Eye (tissue), 1 donor: ENCODE measurements at regions not wholly inside any gene's neighbourhood (a gene's known extent, or its start where the extent isn't known, plus 50 kb on each side); places are given as distances from the start of the nearest gene placed in this dataset.

ENCODE experiments used
- DNase-seq: peaks from one replicate; pipeline ENCODE4 v3.0.0-alpha.2; 2015

DNA sequence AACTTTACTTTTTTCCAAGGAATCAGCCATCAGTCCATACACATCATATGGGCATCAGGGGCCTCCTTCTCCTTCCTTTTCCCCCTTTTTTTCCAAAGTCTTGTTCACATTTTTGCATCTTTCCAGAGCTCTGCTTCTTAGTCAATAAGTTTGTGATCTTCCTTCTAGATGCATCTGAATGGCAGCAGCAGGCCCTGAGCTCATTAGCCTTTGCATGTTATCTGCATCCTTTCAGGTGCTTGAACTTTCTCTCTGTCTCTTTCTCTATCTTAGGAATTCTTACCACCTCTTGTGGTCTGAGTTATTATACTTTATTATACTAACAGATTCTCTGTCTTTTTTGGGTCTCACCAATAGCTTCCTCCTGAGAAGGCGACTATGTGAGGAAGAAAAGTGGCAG, 312.4 kb upstream of the FANCL start:
- no peak for DNase-seq

DNA sequence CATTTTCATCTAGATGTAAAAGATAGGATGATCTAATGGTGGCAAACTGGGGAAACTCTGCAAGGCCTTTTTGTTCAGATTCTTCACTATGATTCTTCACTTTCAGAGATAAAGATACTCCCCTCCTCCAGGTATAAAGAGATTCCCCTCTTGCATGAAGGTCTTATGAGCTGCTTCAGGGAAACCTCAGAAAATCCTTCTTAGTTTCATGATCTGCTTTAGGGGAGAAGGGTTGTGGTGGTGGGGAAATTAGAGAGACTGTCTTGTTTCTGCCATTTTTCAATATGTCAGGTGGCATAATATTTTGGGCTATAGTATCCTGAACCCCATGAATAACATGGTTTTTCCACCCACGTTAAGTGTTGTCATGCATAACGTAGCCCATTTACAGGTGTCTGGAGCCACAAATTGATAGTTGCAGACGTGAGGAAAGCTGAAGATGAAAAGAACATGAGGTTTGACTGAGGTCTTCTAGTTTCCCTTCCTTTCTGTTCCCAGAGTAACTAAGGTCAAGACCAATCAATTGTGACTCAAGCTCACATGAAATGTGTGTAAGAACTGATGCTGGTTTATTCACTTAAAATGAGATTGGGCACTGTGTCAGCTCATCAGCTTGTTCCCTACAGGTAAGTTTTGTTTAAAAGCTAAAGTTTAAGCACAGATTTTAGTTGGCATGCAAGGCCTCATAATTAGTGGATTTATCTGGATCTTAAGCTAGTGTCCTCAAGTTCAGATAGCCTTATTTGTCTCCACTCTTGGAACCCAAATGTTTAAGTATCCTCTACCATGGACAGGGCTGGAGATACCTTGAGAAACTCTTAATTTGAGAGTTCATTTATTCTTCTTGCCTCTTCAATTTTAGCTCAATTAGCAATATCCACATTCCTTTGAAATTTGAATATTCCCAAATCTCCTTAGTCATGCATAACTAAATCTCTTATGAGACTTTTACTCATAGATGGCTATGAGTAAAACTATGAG, 304.5 kb upstream of the FANCL start:
- no peak for DNase-seq

DNA sequence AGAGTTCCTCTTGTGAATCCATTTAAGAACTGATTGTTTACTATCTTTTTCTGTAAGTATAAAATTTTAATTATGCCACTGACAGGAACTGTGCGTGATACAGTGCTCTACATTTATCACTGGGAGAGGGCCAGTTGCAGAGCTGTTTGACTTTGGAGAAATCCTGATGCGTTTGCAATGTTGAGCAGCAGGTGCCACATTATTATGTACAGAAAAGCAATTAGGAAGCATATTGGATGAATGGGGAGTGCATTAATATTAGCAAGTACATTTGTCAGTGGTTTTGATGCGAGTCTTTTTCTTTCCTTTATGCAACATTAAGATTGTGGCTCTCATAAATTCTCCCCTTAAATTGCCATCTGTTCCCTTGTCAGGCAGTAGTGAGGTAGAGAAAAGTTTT, 302.3 kb upstream of the FANCL start:
- peak; percentile 23 for DNase-seq

DNA sequence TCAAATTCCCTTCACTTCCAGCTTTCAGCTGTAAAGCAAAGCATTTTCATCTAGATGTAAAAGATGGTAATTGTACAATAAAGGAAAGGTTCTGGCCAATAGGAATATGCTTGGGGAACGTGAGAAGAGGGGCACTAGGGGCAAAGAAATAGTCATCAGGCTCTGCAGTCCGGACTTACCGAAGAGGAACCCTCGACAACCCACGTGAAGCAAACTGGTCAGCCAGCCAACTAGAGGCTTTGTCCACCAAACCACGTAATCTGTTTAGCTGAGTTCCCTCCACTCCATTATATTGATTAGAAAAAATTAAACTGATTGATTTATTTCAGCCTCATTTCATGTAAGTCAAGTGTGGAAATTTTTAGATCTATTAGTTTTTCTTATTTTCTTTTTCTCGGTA, 300.4 kb upstream of the FANCL start:
- peak; percentile 33 for DNase-seq

DNA sequence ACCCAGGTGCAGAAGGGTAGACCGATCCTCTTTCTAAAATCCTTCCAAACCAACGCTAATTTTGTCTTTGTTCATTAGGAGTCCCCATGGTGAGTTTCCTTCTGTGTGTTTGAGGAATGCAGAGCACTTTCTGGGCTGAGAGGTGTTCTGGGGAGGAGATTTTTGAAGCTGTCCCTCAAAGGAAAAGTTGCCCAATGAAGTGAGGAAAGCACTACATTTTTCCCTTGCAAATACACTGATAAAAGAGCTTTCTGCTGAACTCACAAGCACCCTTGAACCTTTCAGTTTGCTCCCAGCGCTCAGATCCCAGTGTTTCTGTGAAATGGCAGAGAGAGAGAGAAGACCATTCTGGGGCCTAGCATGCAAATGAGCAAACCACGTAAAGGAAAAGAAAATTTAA, 299.6 kb upstream of the FANCL start:
- peak; percentile 43 for DNase-seq

DNA sequence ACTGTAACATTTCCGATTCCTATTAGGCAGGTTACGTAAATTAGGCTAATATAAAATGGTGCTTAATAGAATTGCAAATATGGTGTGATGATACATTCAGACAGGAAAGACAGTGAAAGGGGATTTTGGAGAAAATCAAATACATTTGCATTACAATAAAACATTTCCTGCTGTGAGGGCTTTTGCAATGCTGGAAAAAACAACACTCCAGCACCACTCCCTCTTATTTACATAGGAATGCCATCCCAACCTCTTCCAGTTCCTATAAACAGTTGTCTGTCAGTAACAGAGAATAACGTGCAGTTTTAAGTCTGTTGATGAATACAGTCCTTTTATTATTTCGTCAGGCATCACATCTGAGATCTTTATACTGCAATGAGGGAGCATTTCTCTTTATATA, 298.8 kb upstream of the FANCL start:
- peak; percentile 34 for DNase-seq

DNA sequence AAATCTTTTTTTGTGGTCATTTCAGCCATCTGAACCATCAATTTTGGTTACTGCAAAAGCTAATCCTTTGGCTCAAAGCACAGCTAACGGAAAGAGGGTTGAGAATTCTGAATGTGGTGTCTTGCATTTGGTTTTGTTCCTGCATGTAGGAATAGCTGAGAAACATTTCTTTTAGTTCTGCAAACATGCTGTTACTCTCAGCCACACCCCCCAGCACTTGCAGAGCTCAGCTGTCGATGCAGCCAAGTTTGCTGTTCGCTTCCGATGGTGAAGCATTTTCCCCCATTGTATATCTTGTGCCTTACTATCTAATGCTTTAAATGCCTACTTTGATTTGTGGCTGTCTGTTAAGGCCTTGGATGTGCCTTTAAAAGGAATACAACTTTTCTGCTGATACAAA, 294.9 kb upstream of the FANCL start:
- peak; percentile 24 for DNase-seq

DNA sequence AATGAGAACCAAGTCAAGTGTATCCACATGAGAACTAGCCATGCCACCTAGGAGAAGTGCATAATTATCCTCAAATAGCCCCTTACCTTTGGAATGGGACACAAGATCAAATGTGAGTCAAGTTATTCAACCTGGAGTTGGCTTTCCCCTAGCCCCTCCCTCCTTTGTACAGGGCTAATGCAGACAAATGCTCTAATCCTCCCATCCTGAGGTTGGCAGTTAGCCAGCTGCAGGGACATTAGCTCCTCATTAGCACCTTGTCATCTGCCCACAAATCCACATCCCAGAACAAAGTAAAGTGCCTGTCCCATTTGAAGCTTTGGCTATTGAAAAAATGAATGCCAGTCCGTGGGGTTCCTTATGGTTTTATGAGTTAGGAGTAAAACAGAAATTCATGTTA, 294.1 kb upstream of the FANCL start:
- DNase-seq: peak; percentile 82

DNA sequence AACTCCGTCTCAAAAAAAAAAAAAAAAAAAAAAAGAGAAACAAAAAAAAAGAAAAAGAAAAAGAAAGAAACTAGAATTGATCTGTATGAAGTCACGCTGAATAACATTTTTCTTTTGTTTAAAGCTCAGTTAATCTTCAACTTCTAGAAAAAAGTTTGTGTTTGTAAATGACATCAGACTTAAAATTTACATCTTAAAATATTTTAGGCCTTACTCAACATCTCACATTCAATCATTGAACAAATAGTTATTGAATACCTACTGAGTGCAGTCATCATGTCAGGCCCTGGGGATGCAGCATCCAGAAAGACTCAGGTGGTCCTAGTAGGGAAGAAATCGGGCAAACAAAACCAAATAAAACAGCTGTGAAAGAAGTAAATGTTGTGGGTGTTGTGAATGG, 292.3 kb upstream of the FANCL start:
- DNase-seq: no peak

DNA sequence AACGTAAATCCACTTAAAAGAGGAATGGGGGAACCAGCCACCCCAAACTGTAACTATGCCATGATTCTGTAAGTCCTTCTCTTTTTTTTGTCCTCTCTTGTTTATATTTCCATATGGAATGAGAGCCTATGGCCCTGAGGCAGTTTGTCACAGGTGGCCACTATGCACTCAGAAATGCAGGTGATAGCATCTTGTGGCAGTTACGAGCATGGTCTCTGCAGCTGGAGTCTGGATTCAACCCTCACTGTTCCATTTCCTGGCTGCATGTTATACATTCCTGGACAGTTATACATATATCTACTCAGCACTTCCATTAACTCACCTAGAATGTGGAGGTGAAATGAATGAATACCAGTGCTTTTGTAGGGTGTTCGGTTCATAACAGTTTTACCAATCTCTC, 291.5 kb upstream of the FANCL start:
- no peak for DNase-seq

DNA sequence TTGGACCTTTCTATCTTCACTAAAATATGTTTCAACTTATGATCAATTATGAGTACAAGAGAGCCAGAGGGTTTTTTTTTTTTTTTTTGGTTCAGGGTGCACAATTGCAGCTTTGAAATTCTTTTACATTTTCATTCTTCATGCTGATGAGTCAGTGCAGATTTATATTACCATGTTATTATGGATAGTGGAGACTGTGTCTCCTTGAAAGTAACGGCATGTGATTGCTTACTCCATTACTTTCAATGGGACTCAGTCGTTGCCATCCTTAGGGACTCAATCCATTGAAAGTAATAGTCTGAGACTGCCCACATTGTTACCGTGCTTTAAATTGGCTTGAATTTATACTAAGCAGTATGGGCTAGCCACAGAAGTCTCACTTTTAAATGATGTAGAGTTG, 286.5 kb upstream of the FANCL start:
- DNase-seq: no peak

DNA sequence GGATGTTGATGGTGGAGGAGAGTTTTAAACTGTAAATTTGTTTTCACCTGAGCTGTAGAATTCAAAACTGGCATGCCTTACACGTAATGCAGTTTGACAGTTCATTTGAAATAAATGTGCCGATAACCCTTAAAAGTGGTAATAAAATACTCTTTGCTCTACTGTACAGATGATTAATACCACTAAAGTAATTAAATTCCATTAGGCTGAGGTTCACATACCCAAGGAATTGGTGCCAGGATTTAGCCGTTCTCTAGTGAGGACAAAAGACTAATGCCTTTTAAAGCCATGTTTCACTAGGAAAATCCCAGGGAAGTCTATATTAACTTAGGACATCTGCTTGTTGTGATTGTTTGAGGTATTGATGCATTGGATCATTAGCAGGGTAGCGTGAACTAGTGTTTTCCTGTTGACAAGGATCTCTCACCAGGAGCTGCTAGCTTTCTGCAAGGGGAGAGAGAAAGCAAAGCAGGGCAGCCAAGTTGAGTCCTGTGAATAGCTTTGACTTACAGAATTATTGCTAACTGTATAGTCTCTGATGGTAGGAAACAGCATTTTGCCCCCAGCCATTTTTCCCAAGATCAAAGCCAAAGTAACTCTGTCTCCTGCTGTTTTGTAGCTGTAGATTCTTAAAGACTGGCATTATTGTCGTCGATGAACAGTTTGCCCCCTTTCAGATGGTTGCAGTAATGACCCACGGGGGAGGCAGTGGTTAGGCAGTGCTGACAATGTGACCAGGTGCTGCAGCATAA, 280.9 kb upstream of the FANCL start:
- DNase-seq: peak; percentile 58

DNA sequence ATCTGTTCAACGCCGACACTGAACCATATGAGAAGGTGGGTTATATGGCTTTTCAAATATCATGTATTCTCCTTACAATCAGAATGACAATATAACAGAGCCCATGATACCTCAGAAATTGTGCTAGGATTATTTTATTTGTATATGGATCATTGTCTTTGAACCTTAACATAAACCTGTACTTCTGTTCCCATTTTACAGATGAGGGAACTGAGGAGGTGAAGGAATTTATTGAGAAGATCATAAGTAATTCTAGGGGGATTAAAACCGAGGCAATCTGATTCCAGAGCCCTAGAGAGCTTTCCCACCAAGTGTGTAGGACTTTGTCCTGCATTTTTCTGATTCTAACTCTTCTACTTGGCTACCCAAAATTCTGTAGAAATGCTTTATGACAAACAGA, 279.8 kb upstream of the FANCL start:
- no peak for DNase-seq

DNA sequence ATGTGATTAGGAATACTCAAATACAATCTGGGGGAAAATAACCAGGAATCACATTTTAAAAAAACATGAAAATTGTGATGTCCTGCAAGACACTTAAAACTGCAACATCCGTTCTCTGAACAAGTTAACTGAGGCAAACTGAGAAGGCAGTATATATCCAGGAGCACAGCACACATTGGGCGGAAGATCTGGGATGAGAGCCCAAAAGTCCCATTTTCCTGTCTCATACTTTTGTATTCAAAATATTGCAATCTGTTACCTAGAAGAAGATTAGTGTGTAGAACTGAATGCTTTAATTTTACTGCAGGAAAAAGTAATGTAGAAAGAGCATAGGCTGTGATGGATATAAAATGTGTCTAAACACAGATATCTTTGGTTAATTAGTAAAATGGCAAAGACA, 276.8 kb upstream of the FANCL start:
- DNase-seq: no peak

DNA sequence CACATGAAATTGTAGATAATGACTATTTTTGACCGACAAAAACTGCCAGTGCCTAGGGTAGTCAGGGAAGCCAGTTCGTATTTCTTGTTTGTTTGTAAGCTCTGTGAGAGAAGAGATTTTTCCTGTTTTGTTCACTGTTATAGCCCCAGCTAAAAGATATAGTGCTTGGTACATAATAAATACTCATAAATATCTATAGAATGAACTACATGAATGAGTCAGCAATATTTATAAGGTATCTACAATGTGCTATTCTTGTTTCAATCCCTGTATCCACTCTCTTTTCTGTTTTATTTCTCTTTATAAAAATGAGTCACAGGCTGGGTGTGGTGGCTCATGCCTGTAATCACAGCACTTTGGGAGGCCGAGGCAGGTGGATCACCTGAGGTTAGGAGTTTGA, 275.6 kb upstream of the FANCL start:
- DNase-seq: no peak

DNA sequence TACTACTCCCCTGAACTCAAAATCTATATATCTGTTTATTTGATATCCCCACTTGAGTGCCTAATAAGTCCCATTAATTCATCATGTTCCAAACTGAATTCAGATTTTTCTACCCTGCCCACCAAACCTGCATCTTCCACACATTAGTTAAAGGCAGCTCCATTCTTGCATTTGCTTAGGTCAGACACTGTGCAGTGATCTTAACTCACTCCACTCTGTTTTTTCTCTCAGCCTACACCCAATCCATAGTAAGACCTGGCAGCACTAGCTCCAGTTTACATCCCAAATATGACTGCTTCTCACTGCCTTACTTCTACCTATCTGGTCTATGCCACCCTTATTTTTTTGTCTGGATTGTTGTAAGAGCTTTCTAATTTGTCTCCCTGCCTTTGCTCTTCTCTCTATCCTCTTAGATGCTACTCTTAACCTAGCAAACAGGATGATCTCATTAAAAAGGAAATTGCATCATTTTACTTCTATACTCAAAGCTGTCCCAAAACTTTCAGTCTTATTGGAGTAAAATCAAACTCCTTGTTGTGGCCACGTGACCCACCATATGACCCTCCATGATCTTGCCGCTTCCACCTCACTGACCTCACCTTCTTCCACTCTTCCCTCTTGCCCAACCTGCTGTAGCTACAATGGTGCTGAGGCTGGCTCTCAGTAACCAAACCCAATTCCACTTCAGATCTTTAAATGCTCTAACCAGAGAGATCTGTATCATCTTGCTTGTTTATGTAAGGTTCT, 274.9 kb upstream of the FANCL start:
- no peak for DNase-seq

DNA sequence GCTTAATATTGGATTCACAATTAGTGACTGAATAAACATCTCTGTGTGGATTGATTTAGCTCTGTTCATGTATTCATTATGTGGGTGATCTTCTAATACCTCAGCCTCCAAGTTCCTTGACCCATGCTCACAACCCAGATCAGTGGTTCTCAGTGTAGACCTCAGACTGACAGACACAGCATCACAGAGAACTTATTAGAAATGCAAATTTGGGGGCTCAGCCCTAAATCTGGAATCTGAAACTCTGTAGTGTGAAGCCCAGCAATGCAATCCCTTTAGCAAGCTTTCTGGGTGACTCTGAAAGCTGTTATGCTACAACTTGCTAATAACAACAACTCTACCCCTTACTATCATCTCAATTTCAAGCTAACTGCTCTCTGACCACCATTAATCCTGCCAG, 273.1 kb upstream of the FANCL start:
- DNase-seq: no peak

DNA sequence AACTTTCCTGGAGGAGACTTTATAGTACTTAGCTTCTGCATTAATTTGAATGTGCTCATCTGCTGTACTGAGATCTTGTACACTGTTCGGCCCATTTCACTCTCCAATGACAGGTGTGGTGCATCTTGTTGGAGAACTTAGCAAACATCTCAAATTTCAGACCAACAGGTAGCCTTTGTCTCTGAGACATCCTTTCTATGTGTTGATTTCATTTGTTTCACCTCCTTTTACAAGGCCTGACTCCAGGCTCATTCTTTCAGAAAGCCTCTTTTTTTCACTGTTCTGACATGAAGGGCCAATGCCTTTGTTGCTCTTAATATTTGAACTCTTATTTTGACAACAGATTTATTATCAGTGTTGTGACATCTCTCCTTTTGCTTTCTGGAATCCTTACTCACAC, 271.8 kb upstream of the FANCL start:
- no peak for DNase-seq

DNA sequence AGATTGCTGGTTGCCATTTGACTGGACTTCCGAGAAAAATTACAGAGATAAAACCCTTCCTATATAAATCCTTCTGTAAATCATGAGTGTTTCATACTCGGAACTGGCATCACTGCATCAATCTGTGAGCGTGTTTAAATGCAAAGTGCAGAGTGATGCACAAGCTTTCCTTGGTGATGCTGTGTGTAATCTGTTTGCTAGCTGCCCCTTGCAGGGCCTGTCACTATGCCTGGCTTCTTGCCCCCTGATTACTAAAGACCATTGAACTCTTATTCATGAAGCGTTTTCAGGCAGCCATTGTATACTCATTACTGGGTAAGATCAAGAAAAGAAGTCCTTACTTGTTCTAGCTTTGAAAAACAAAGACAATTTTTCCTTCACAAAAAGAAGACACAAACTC, 266.9 kb upstream of the FANCL start:
- DNase-seq: no peak

DNA sequence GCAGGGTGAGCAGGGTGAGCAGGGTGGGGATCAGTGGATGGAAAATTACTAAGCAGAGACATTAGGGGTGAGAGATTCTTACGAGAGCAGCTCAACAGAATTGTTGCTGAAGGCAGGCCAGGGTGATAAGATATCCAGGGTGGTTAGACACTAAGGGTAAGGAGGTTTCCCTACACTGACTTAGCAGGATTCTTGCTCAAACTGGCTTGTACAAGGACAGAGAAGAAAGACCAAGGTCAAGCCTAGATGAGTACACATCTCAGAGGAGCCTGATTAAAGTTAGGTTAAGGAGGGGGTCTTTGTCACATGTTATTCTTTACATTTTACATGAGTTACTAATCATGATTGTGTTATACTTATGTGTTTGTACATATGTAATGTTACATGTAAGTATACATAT, 262.8 kb upstream of the FANCL start:
- DNase-seq: no peak

DNA sequence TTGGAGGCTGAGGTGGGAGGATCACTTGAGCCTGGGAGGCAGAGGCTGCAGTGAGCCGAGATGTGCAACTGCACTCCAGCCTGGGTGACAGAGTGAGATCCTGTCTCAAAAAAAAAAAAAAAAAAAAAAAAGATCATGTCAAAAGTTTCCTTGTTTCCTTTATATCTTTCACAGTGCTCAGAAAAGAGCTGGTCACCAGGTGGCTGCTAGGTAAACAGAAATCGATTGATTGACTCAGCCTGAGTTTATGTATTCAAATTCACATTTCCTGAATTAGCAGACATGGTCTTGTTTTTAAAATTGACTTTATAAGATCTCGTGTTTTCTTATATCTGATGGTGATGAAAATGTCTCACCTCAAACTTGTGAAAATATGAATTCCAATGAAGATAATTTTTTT, 261.8 kb upstream of the FANCL start:
- no peak for DNase-seq

DNA sequence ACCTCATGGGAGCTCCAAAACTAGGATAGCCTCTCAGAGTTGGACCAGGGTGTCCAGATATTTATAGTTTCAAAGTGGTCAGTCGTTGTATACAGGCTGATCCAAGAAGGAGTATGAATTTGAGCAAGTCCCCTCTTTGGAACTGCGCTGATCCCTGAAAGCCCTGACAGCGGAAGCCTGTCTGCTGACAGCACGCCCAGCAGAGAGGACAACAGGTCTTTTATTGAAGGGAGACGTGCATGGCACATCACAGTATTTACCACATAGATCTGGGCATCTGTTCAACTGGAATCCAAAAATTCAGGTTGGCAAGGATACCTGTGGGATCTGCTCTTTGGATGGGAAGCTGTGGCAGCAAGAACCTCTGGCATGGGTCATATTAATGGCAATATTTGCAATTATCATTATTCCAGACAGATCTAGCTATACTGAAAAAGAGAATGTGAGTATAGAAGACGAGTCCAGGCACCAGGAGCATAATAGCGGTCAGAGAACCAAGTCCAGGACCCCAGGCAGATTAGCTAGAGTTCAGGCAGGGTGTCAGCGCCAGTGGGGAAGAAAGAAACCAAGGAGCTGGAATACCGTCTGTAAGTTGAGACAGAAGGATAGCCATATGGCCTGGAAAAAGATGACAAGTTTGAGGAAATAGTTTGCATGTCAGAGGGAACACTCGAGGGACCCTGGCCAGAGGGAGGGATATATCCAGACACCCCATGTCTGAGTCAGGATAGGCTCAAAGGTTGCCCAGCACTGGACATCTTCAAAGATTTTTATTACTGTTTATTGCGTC, 260.4 kb upstream of the FANCL start:
- no peak for DNase-seq

DNA sequence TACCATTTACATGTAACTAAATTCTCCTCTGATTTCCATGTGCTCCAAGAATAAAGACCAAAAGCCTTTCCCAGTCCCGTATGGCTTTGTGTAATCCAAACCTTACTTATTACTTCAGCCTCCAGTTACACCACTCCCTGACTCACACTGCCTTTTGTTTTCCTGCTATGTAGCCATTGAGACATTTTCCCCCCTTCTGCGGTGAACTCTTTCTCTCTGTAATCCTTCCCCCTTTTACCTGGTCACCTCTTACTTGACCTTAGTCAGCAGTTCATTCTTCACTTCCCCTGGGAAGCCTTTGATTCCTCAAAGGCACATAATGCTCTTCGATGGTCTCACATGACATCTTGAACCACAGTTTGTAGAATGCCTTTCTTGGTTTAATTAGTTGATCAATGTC, 256.0 kb upstream of the FANCL start:
- no peak for DNase-seq
